CD4-positive, alpha-beta T cell treated with Interleukin-10 for 1 hour (primary cell): ENCODE measurements at regions not wholly inside any gene's neighbourhood (a gene's known extent, or its start where the extent isn't known, plus 50 kb on each side); places are given as distances from the start of the nearest gene placed in this dataset.
"Not testable (repeated sequence)": the region's sequence is repeated elsewhere in the genome, so short reads cannot be mapped to it uniquely, and the experiment has no call there.

Source experiments
- DNase-seq: peaks from one replicate; pipeline ENCODE4 v3.0.0-alpha.2; 2020

GRCh38 chr2:176780348-176780747, 432.2 kb upstream of the HNRNPA3 start:
- DNase-seq, result no peak

GRCh38 chr2:176781570-176782217, 430.9 kb upstream of the HNRNPA3 start:
- DNase-seq, result peak; percentile 11

DNA sequence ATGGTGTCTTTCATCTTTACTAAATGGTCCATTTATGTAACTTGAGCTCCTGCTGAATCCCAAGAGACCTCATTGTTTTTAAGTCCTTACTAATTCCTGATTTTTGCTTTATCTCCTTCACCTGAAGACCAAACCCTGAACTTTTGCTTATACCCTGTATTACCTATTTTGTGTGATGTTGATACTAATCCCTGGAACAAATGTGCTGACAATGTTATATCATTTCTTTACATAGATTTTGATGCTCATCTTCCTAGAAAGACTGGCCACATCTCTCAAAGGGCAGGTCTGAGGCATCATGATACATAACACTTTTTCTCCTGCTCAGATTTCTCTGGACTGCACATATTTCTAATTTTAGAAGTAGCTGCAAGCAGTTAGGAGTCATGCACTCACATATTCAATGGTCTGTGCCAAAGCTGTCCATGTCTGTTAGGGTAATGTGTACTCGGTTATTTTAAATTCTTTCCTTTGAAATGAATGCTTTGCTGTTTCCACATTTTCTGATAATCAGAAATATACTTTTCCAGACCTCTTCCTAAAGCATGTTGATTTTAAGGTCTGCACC, 427.9 kb upstream of the HNRNPA3 start:
- no peak for DNase-seq

DNA sequence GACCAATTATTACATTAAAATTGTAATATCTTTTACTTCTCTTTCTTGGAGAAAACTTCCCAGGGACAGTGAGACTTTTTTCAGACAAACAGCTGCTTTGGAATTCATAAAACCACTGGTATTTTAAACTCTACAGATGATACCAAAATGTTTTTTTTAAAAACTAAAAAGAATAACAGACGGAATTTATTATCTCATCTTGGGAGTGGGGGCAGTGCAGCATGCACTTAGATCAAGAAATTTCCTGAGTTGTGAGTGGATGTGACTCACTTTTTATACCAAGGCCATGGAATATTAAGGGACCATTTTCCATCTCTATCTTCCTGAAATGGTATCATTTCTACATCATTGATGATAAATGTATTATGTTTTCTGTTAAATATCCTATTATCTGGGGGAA, 422.8 kb upstream of the HNRNPA3 start:
- DNase-seq, result no peak

- DNase-seq, result no peak
These were observed 422.1 kb upstream of the HNRNPA3 start for GRCh38 chr2:176790468-176790867.

DNA sequence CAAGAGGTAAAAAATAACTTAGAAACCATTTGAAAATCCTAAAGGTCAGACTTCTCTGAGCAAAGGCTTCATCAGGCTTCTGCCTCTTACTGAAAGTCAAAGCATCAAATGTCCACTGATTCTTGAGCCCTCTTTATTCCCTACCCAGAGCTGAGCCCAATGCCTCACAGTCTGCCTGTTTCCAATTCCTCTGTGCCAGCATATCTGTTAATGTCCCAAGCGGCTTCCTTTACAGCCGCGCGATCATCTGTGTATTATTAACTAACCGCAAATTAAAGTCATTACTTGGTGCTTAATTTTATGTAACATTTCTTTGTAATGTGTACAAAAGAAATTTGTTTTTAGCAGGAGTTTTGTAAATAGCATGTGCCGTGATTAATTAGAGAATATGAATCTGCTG, 418.8 kb upstream of the HNRNPA3 start:
- no peak for DNase-seq

DNA sequence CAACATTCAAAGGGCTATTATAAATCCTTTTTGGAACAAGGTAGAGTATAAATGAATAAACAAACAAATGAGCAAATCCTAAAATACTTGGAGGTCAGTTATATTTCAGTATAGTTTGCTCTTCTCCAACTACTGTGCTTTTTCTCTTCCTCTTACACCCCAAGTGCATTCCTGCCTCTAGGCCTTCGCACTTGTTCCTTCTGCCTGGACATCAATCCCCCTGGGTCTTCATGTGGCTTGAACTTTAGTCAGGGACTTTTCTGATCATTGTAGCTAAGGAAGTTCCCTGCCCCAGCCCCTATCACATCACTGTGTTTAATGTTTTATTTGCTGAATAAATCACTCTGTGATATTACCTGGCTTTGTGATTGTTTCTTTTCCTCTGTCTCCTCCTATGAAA, 418.2 kb upstream of the HNRNPA3 start:
- DNase-seq, result no peak

GRCh38 chr2:176795823-176796222, 416.8 kb upstream of the HNRNPA3 start:
- DNase-seq, result no peak

GRCh38 chr2:176796677-176797076, 415.9 kb upstream of the HNRNPA3 start:
- DNase-seq, result not testable (repeated sequence)

- DNase-seq, result no peak
These were observed 408.2 kb upstream of the HNRNPA3 start for GRCh38 chr2:176804392-176804791.

GRCh38 chr2:176805345-176805744, 407.2 kb upstream of the HNRNPA3 start:
- no peak for DNase-seq

DNA sequence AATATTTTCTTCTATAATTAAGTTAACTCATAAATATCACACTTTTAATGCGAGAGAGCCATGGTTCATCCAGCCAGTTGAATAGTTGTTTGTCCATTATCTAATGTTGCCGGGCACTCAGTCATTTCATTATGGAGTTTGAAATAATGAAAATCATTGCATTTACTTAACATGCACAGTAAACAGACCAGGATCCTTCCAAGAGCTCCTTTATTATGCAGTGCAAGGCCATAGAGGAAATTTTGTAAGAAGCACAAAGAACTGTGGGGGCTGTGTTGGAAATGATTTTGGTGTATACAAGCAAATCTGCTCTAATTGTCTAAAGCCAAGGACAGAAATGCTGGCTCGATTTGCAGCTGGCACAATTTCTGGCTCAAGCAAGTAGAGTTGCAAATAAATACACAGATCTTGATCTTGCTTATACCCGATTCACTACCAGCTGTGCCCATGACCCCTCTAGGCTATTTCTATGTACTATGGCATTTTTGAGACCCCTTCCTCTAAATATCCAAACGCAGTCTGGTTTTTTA, 400.3 kb upstream of the HNRNPA3 start:
- DNase-seq, result no peak

DNA sequence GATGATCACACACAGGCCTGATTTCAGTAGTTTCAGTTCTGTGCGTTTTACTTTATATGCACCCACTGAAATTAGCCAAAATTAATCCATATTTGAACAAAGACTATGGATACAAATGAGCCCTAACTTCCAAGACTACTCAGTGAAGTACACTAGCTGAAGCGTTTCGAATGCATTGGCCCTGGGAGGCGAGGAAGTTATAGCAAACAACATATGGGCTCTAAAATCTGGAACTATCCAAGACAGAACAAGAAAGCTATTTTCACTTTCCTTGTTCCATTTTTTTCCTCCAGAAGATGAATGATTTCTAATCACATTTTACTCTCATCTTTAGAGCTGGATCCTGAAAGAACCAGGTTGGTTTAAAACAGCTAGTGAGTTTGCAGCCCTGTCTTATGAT, 399.4 kb upstream of the HNRNPA3 start:
- no peak for DNase-seq

DNA sequence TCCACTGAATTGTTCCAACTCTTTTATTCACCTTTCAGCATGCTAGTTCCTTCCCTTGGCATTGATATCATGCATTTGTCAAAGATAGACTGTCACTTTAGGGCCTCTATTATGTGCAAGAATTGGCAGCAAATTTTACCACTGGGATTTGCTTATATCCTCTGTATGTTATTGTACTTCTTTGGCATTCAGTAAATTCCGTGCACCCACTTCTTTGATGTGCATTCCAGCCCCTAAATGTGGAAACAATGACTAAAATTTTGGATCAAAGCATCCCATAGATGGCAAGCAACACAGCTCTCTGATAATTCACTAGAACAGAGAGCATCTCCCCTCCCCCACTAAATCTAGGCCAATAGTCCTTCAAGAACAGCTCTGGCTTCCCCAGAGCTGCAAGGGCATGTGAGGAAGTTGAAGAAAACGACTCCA, 399.0 kb upstream of the HNRNPA3 start:
- no peak for DNase-seq

- DNase-seq, result no peak
These were observed 398.3 kb upstream of the HNRNPA3 start for GRCh38 chr2:176814274-176814673.

- peak; percentile 36 for DNase-seq
These were observed 397.7 kb upstream of the HNRNPA3 start for GRCh38 chr2:176814740-176815367.

DNA sequence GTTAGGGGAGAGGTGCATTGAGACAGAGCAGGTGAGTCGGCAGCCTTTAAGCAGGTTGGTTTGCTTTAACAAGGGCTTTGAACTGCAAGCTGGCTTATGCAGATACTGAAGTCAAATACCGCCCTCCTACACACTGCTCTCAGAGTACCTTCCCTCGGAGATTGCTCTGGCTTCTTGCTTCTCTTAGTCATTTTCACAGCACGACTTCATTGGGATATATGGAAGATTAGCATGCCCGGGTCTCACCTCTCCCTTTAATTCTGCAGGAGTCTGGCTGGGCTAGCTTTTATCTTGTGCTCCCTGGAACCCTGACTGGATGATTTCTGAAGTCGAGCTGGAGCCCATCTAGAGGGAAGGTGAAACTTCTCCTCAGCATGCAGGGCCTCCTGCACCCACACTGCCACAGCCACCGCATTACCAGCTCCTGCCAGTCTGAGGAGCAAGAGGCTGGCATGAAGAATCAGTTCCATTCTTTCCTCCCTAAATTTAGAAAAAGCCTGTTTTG, 395.5 kb upstream of the HNRNPA3 start:
- no peak for DNase-seq

DNA sequence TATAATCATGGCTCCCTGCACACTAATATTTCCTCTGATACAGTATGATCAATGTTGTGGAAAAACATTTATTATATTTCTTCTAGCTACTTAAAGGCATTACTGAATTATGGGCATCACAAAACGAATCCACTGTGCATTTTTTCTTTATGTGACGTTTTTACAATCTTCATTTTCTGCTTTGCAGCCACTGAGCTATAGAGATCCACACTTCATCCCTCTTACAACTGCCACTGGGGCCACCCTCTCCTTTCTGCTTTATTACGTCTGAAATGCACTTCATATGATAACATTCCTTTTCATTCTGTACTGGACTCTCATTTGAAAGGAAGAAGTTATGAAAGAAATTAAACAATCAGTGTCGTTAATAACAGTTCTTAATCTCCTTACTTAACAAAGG, 394.5 kb upstream of the HNRNPA3 start:
- no peak for DNase-seq

DNA sequence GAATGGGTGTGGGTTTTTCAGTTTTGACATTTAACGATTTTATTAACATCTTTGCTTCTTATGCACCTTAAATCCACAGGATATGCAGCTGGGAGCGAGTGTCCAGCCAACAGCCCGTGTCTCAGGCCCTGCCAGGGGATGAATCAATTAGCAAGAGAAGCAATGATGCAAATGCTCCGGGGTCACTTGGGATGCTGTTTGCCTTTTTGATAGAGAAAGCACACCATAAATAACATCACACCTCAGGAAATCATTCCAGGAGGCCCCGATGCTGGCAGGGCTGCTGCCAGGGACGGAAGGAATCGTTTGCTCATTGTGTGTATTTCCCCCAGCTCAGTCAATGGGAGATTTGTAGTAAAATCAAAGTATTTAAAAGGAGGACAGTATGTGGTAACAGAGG, 394.0 kb upstream of the HNRNPA3 start:
- no peak for DNase-seq

- no peak for DNase-seq
These were observed 393.3 kb upstream of the HNRNPA3 start for GRCh38 chr2:176819306-176819705.

DNA sequence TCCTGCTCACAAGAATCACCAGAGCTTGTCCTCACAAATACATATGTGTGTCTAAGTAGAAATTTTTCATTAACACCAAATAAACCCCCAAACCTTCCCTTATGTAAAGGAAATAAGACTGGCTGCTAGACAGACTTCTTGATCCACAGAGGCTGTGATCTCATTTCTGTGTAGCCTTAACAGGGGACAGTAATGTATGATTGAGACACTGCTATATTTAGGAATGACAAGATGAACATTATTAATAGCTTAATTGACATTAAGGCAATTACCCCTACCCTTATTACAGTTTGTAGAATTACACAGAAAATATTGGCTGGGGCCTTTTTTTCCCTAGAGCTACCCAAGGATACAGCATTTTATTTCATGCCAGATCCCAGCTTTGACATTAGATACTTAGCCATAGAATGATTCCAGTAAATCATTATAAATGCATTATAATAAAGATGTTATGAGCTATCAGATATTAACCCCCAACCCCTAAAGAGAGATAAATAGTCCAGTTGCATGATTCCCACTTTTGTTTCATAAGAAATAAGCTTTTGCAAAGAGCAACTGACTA, 392.1 kb upstream of the HNRNPA3 start:
- no peak for DNase-seq

GRCh38 chr2:176821350-176821749, 391.2 kb upstream of the HNRNPA3 start:
- no peak for DNase-seq

GRCh38 chr2:176822060-176822459, 390.5 kb upstream of the HNRNPA3 start:
- no peak for DNase-seq

DNA sequence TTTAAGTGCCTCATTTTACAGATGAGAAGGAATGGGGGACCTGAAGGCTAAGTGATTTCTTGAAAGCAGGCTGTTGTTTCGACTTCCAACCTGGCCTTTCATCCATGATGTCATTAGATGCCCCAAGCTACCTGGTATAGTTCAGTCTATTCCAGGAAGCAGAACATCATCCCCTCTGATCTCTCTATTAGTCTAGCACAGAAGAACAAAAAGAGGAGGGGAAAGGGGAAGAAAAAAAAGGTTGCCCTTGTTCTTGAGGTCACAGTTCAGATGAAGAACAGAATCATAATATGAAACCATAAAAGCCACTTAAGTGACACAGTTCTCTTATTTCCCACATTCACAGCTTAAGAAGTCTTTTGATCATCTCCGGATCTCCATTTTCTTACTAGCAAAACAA, 386.2 kb upstream of the HNRNPA3 start:
- DNase-seq, result peak; percentile 65
